Caco-2 (cell line): ENCODE measurements at regions not wholly inside any gene's neighbourhood (a gene's known extent, or its start where the extent isn't known, plus 50 kb on each side); places are given as distances from the start of the nearest gene placed in this dataset.

ENCODE experiments used
- BruUV-seq: library from RNA; stranded (reverse); fragments of 400-500 nt; replicated peaks from 2 replicates; lab custom pipeline; 2021; lab: Mats Ljungman, UMichigan
- CTCF ChIA-PET: fragments of 300-600 bp; sonication (Branson Sonifier 250); formaldehyde crosslinking; loops from one replicate; lab custom pipeline; 2022; ENCODE audit warnings: antibody characterized with exemption; lab: Charles Lee
- POLR2A ChIA-PET: fragments of 300-600 bp; sonication (Branson Sonifier 250); formaldehyde crosslinking; loops from one replicate; lab custom pipeline; 2022; ENCODE audit warnings: antibody characterized with exemption; lab: Charles Lee
- DNase-seq, 2 experiments: peaks; one replicate each; pipeline versions ENCODE4 v3.0.0 to v3.0.0-alpha.2; 2020 to 2022
- H3K27me3 ChIP-seq: replicated peaks from 2 replicates; pipeline ENCODE4 v1.6.0; 2011; ENCODE audit warnings: low read length; ENCODE audit not compliant: control insufficient read depth, insufficient read depth
- H3K36me3 ChIP-seq: 2 replicates; pipeline ENCODE4 v1.5.1; 2011; ENCODE audit warnings: low read length; ENCODE audit not compliant: control insufficient read depth, insufficient read depth
- H3K4me1 ChIP-seq: fragments of 250-450 bp; sonication (Bioruptor Pico); 2 replicates; pipeline ENCODE4 v1.5.1; 2020; ENCODE audit warnings: mild to moderate bottlenecking
- H3K4me3 ChIP-seq: 2 replicates; pipeline ENCODE4 v1.5.1; 2011; ENCODE audit warnings: low read depth, mild to moderate bottlenecking, control low read depth, low read length
- H3K9me3 ChIP-seq: fragments of 250-450 bp; sonication (Bioruptor Pico); 2 replicates; pipeline ENCODE4 v1.5.1; 2020; ENCODE audit warnings: mild to moderate bottlenecking, moderate library complexity
- H3K27ac Mint-ChIP-seq: one replicate; pipeline ENCODE4 v1.8.0; 2022; ENCODE audit warnings: mixed read lengths; ENCODE audit not compliant: unreplicated experiment
- H3K27me3 Mint-ChIP-seq: one replicate; pipeline ENCODE4 v1.8.0; 2022; ENCODE audit warnings: mixed read lengths; ENCODE audit not compliant: insufficient read depth, unreplicated experiment
- H3K36me3 Mint-ChIP-seq: one replicate; pipeline ENCODE4 v1.8.0; 2022; ENCODE audit warnings: mild to moderate bottlenecking, mixed read lengths; ENCODE audit not compliant: insufficient read depth, unreplicated experiment
- H3K4me1 Mint-ChIP-seq: one replicate; pipeline ENCODE4 v1.8.0; 2022; ENCODE audit warnings: low read depth, mixed read lengths; ENCODE audit not compliant: unreplicated experiment
- H3K4me3 Mint-ChIP-seq: one replicate; pipeline ENCODE4 v1.8.0; 2022; ENCODE audit warnings: mild to moderate bottlenecking, moderate library complexity, mixed read lengths; ENCODE audit not compliant: unreplicated experiment
- H3K9me3 Mint-ChIP-seq: one replicate; pipeline ENCODE4 v1.8.0; 2022; ENCODE audit warnings: mixed read lengths; ENCODE audit not compliant: unreplicated experiment
- intact Hi-C: fragments of 100-400 bp; cut with micrococcal nuclease; formaldehyde crosslinking; loops from one replicate; pipeline ENCODE4 v1.10.0; 2022; ENCODE audit not compliant: unreplicated experiment
- TF ChIP-seq, protein P1 (sequence below), 2 experiments: fragments of 200-600 bp in 1 of 2; IDR thresholded peaks; 1 replicate in 1 of 2; 2 replicates in 1 of 2; pipeline versions ENCODE4 v1.5.1 to v1.8.0; 2011 to 2022; ENCODE audit warnings: antibody characterized with exemption in 1 of 2, control low read depth in 1 of 2, inconsistent platforms in 1 of 2, low read depth in 1 of 2, low read length in 1 of 2, mild to moderate bottlenecking in 1 of 2, moderate library complexity in 1 of 2; ENCODE audit not compliant: insufficient read depth in 1 of 2, severe bottlenecking in 1 of 2, unreplicated experiment in 1 of 2

DNA sequence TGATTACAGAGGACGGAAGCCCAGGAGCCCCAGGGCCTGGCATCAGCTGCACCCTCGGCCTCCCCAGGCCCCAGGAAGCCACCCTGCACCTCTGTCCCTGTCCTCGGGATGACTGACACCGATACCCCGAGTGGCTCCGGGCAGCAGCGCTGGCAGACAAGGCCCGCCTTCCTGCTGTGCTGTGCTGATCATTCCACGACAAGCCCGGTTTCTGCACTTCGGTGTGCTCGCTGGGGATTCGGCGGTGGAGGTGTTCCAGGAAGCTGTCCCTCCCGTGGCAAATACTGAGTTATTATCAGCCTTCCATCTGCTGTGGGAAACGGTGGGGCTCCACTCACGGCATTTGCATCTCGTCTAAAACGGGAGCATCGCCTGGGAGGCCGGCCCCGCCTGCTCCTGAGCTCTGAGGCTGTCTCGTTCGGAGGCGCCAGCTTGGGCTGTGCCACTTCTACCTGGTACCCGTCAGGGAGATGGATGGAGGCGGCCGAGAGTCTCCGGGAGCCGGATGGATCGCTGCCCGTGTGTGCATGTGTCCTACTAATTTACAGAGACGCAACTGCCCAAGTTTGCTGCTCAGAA is 506.1 kb downstream of the BRD1 start:
- Histone ChIP-seq H3K9me3 (no peaks in the 10 kb centered on the region), H3K4me3 (no peak overlapping the region), H3K4me1 (no peaks in the 10 kb centered on the region), H3K27me3 (peaks cover 1% of the 10 kb centered on the region; the same call in 1 of the 2 replicates), H3K36me3 (no peaks in the 10 kb centered on the region)
- DNase-seq = no peak
- ChIA-PET POLR2A (no interaction called here), CTCF (no interaction called here)
- Mint-ChIP-seq H3K4me1 (no peaks in the 10 kb centered on the region), H3K27me3 (peaks cover 31% of the 10 kb centered on the region), H3K27ac (no peak overlapping the region), H3K4me3 (no peak overlapping the region), H3K36me3 (no peaks in the 10 kb centered on the region), H3K9me3 (no peaks in the 10 kb centered on the region)
- TF ChIP-seq, protein P1, sequence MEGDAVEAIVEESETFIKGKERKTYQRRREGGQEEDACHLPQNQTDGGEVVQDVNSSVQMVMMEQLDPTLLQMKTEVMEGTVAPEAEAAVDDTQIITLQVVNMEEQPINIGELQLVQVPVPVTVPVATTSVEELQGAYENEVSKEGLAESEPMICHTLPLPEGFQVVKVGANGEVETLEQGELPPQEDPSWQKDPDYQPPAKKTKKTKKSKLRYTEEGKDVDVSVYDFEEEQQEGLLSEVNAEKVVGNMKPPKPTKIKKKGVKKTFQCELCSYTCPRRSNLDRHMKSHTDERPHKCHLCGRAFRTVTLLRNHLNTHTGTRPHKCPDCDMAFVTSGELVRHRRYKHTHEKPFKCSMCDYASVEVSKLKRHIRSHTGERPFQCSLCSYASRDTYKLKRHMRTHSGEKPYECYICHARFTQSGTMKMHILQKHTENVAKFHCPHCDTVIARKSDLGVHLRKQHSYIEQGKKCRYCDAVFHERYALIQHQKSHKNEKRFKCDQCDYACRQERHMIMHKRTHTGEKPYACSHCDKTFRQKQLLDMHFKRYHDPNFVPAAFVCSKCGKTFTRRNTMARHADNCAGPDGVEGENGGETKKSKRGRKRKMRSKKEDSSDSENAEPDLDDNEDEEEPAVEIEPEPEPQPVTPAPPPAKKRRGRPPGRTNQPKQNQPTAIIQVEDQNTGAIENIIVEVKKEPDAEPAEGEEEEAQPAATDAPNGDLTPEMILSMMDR (IDR thresholded peaks at IDR 0.05; ENCODE audit: insufficient read depth in 1 of 2, low read depth in 1 of 2, low read length in 1 of 2, severe bottlenecking in 1 of 2, unreplicated experiment in 1 of 2) = no peak
- intact Hi-C loops = no loop called here
- BruUV-seq = no TSS peak

DNA sequence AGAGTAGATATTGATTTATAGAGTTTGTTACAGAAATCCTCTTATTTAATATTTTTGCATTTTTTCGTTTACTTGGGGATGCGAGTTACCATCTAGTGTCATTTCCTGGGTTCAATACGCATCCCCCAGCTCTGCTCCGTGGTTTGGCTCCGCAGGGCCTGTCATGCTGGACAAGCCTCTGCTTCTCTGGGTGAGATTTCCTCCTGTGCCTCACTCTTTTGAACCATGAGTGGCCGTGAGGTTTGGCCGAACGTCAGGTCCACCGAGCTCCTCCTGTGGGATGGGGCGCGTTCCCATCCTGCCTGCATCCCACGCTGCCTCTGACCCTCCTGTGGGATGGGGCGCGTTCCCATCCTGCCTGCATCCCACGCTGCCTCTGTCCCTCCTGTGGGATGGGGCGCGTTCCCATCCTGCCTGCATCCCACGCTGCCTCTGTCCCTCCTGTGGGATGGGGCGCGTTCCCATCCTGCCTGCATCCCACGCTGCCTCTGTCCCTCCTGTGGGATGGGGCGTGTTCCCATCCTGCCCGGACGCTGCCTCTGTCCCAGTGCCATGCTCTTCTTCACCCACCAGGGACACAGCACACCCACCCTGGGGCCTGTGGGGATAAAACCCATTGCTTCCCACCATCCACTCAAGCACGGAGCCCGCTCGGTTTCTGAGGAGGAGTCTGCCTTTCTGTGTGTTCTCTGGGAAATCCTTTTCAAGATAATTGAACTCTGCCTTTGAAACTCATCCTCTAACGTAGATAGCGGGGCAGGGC is 506.8 kb downstream of the BRD1 start:
- no TSS peak for BruUV-seq
- intact Hi-C loops = no loop called here
- H3K4me3 ChIP-seq = no peak overlapping the region
- no peak for DNase-seq
- TF ChIP-seq, protein P1 (IDR thresholded peaks at IDR 0.05; ENCODE audit: insufficient read depth in 1 of 2, low read depth in 1 of 2, low read length in 1 of 2, severe bottlenecking in 1 of 2, unreplicated experiment in 1 of 2) = no peak
- POLR2A ChIA-PET = no interaction called here
- H3K9me3 Mint-ChIP-seq = no peaks in the 10 kb centered on the region
- no peak overlapping the region for H3K4me3 Mint-ChIP-seq
- no peaks in the 10 kb centered on the region for H3K4me1 Mint-ChIP-seq
- no peaks in the 10 kb centered on the region for H3K36me3 Mint-ChIP-seq
- H3K27ac Mint-ChIP-seq = no peak overlapping the region
- H3K9me3 ChIP-seq = no peaks in the 10 kb centered on the region
- no peaks in the 10 kb centered on the region for H3K4me1 ChIP-seq
- H3K27me3 ChIP-seq = peaks cover 1% of the 10 kb centered on the region; the same call in 1 of the 2 replicates
- no peaks in the 10 kb centered on the region for H3K36me3 ChIP-seq
- CTCF ChIA-PET = no interaction called here
- H3K27me3 Mint-ChIP-seq = peaks cover 31% of the 10 kb centered on the region

DNA sequence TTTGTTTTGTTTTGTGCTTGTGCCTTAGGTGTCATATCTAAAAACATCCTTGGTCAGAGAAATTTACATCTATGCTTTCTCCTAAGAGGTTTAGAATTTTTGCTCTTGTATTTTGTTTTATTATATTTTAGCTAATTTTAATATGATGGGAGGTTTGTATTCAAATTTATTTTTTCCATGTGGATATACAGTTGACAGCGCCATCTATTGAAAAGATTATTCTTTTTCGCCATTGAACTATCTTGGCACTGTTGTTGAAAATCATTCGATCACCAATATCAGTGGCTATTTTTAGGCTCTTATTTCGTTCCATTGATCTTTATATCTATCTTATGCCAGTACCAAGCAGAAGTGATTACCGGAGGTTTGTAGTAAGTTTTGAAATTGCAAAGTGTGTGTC is 510.3 kb downstream of the BRD1 start:
- peaks cover 27% of the 10 kb centered on the region for H3K27me3 Mint-ChIP-seq
- TF ChIP-seq, protein P1 (IDR thresholded peaks at IDR 0.05; ENCODE audit: insufficient read depth in 1 of 2, low read depth in 1 of 2, low read length in 1 of 2, severe bottlenecking in 1 of 2, unreplicated experiment in 1 of 2) = peak; percentile 15 to 18
- ChIA-PET CTCF (interaction anchor here (1.0 kb wide), 1 partner anchor 12 kb away, joined by 3 read pairs; no protein-coding TSS in a partner anchor), POLR2A (no interaction called here)
- no peaks in the 10 kb centered on the region for H3K36me3 ChIP-seq
- no peak overlapping the region for H3K4me3 ChIP-seq
- no peaks in the 10 kb centered on the region; the same call in 1 of the 2 replicates for H3K27me3 ChIP-seq
- no peaks in the 10 kb centered on the region for H3K9me3 Mint-ChIP-seq
- H3K9me3 ChIP-seq = no peaks in the 10 kb centered on the region
- intact Hi-C loops = no loop called here
- no peaks in the 10 kb centered on the region for H3K4me1 Mint-ChIP-seq
- H3K4me3 Mint-ChIP-seq = no peak overlapping the region
- BruUV-seq = no TSS peak
- H3K36me3 Mint-ChIP-seq = no peaks in the 10 kb centered on the region
- H3K4me1 ChIP-seq = no peaks in the 10 kb centered on the region
- no peak for DNase-seq
- H3K27ac Mint-ChIP-seq = no peak overlapping the region
